Endodermal cell (in vitro differentiated cells): ENCODE measurements at regions not wholly inside any gene's neighbourhood (a gene's known extent, or its start where the extent isn't known, plus 50 kb on each side); places are given as distances from the start of the nearest gene placed in this dataset.

Source experiments
- DNase-seq: peaks from one replicate; pipeline ENCODE4 v3.0.0-alpha.2; 2017
- H3K27ac ChIP-seq: 2 replicates; pipeline ENCODE4 v1.5.1; 2013; ENCODE audit warnings: mild to moderate bottlenecking, low read depth, low read length, moderate library complexity
- H3K27me3 ChIP-seq: 2 replicates; pipeline ENCODE4 v1.6.1; 2013; ENCODE audit warnings: mild to moderate bottlenecking, low read length, moderate library complexity; ENCODE audit not compliant: insufficient read depth, control insufficient read depth, poor library complexity, severe bottlenecking
- H3K36me3 ChIP-seq: 2 replicates; pipeline ENCODE4 v1.7.0; 2013; ENCODE audit warnings: mild to moderate bottlenecking, low read length, moderate library complexity; ENCODE audit not compliant: control insufficient read depth, insufficient read depth
- H3K4me1 ChIP-seq: one replicate; pipeline ENCODE4 v1.7.0; 2013; ENCODE audit warnings: low read length; ENCODE audit not compliant: control insufficient read depth, insufficient read depth
- H3K4me3 ChIP-seq: 2 replicates; pipeline ENCODE4 v1.5.1; 2013; ENCODE audit warnings: mild to moderate bottlenecking, low read length, moderate library complexity
- H3K9ac ChIP-seq: 2 replicates; pipeline ENCODE4 v1.6.1; 2013; ENCODE audit warnings: mild to moderate bottlenecking, low read length, moderate library complexity; ENCODE audit not compliant: poor library complexity, severe bottlenecking; ENCODE audit errors: extremely low read depth
- H3K9me3 ChIP-seq: 2 replicates; pipeline ENCODE4 v1.6.1; 2013; ENCODE audit warnings: mild to moderate bottlenecking, low read length, moderate library complexity; ENCODE audit not compliant: control insufficient read depth
- H3K27ac Mint-ChIP-seq: 2 replicates; pipeline ENCODE4 v1.8.0; 2020; ENCODE audit warnings: mixed read lengths
- H3K27me3 Mint-ChIP-seq: 2 replicates; pipeline ENCODE4 v1.8.0; 2021; ENCODE audit warnings: mild to moderate bottlenecking, mixed read lengths; ENCODE audit not compliant: insufficient read depth
- H3K36me3 Mint-ChIP-seq: 2 replicates; pipeline ENCODE4 v1.8.0; 2020; ENCODE audit warnings: low read depth, mixed read lengths
- H3K4me1 Mint-ChIP-seq: 2 replicates; pipeline ENCODE4 v1.8.0; 2020; ENCODE audit warnings: mixed read lengths
- H3K4me3 Mint-ChIP-seq: 2 replicates; pipeline ENCODE4 v1.8.0; 2020; ENCODE audit warnings: mild to moderate bottlenecking, moderate library complexity, mixed read lengths
- H3K9me3 Mint-ChIP-seq: 2 replicates; pipeline ENCODE4 v1.8.0; 2020; ENCODE audit warnings: mild to moderate bottlenecking, mixed read lengths
- WGBS, 2 experiments: methylation state at CpG; one replicate each; pipeline versions ENCODE4 v1.1.5 to v1.1.7; 2013; ENCODE audit warnings: missing lambda C conversion rate in 2 of 2, mixed read lengths in 1 of 2; ENCODE audit not compliant: insufficient coverage in 1 of 2, insufficient read length in 1 of 2; 5-methylcytosine and 5-hydroxymethylcytosine counted together
- TF ChIP-seq, protein P1 (sequence below): fragments of 200-600 bp; sonication (generic); conservative IDR thresholded peaks from 2 replicates; pipeline ENCODE4 v1.5.0; 2021; ENCODE audit warnings: antibody characterized with exemption, mild to moderate bottlenecking

DNA sequence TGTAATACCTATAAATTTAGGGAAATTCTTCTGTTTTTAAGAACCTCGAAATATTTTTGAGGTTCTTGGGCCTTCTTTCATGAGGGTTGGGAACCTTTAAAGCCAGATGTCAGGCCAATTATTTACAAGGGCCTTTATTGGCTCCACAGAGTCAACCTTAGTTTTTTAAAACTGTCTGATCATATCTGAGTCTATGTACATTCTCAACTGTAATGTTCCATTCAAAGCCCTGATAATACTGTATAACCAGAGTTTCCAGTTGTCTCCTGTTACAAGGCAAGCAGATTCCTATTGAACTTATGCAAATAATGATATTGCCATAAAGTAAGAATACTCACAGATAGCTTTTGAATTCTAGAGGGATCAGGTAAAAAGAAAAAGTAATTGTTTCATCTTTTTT, 545.5 kb downstream of the EPM2A start:
- H3K9me3 ChIP-seq, result no peaks in the 10 kb centered on the region
- TF ChIP-seq, protein P1, sequence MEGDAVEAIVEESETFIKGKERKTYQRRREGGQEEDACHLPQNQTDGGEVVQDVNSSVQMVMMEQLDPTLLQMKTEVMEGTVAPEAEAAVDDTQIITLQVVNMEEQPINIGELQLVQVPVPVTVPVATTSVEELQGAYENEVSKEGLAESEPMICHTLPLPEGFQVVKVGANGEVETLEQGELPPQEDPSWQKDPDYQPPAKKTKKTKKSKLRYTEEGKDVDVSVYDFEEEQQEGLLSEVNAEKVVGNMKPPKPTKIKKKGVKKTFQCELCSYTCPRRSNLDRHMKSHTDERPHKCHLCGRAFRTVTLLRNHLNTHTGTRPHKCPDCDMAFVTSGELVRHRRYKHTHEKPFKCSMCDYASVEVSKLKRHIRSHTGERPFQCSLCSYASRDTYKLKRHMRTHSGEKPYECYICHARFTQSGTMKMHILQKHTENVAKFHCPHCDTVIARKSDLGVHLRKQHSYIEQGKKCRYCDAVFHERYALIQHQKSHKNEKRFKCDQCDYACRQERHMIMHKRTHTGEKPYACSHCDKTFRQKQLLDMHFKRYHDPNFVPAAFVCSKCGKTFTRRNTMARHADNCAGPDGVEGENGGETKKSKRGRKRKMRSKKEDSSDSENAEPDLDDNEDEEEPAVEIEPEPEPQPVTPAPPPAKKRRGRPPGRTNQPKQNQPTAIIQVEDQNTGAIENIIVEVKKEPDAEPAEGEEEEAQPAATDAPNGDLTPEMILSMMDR, result no peak
- Mint-ChIP-seq H3K4me3 (no peak overlapping the region), H3K27me3 (no peaks in the 10 kb centered on the region), H3K36me3 (no peaks in the 10 kb centered on the region), H3K9me3 (no peaks in the 10 kb centered on the region), H3K4me1 (peaks cover 9% of the 10 kb centered on the region), H3K27ac (no peak overlapping the region)
- 94% methylated on average over 1 of the region's 1 CpG; no CpG with 5 or more reads in 1 of the 2 experiments for WGBS, 2 experiments
- H3K4me1 ChIP-seq, result no peaks in the 10 kb centered on the region
- no peak for DNase-seq
- H3K27ac ChIP-seq, result no peak overlapping the region
- H3K36me3 ChIP-seq, result no peaks in the 10 kb centered on the region
- no peak overlapping the region for H3K4me3 ChIP-seq
- H3K27me3 ChIP-seq, result no peaks in the 10 kb centered on the region
- H3K9ac ChIP-seq, result no peak overlapping the region

GRCh38 chr6:145194389-145194788, 540.9 kb downstream of the EPM2A start:
- H3K27me3 ChIP-seq, result no peaks in the 10 kb centered on the region
- no peaks in the 10 kb centered on the region for H3K36me3 Mint-ChIP-seq
- H3K9ac ChIP-seq, result no peak overlapping the region
- TF ChIP-seq, protein P1, result no peak
- H3K9me3 ChIP-seq, result no peaks in the 10 kb centered on the region
- H3K4me1 Mint-ChIP-seq, result no peaks in the 10 kb centered on the region
- H3K27me3 Mint-ChIP-seq, result no peaks in the 10 kb centered on the region
- H3K4me3 ChIP-seq, result no peak overlapping the region
- no peaks in the 10 kb centered on the region for H3K36me3 ChIP-seq
- H3K27ac ChIP-seq, result no peak overlapping the region
- no peaks in the 10 kb centered on the region for H3K9me3 Mint-ChIP-seq
- DNase-seq, result no peak
- WGBS, 2 experiments, result 95% methylated on average over 3 of the region's 3 CpGs; no CpG with 5 or more reads in 1 of the 2 experiments
- H3K4me3 Mint-ChIP-seq, result no peak overlapping the region
- H3K27ac Mint-ChIP-seq, result no peak overlapping the region
- no peaks in the 10 kb centered on the region for H3K4me1 ChIP-seq

DNA sequence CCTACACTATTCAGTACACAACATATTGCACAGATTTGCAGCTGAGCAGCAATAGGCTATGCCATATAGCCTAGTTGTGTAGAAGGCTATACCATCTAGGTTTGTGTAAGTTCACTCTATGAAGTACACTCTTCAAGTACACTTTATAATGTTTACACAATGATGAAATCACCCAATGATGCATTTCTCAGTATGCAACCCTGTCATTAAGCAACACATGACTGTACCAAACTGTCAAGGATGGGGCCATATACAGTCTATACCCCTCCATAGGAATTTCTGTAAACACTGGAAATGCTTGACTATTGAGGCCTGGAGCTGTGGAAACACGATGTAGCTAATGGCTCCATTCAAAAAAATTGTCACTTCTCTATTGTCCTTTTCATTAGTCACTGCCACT, 535.4 kb downstream of the EPM2A start:
- Mint-ChIP-seq H3K9me3 (no peaks in the 10 kb centered on the region), H3K27ac (no peak overlapping the region), H3K4me3 (no peak overlapping the region), H3K4me1 (no peaks in the 10 kb centered on the region), H3K36me3 (no peaks in the 10 kb centered on the region), H3K27me3 (no peaks in the 10 kb centered on the region)
- 57 to 92% methylated on average over 1 of the region's 1 CpG for whole genome bisulfite sequencing, 2 experiments
- Histone ChIP-seq H3K36me3 (no peaks in the 10 kb centered on the region), H3K9me3 (no peaks in the 10 kb centered on the region), H3K27me3 (no peaks in the 10 kb centered on the region), H3K4me3 (no peak overlapping the region), H3K9ac (no peak overlapping the region), H3K4me1 (no peaks in the 10 kb centered on the region), H3K27ac (no peak overlapping the region)
- DNase-seq, result no peak
- TF ChIP-seq, protein P1, result no peak
